SH-SY5Y (cell line): ENCODE measurements at regions not wholly inside any gene's neighbourhood (a gene's known extent, or its start where the extent isn't known, plus 50 kb on each side); places are given as distances from the start of the nearest gene placed in this dataset.

ENCODE experiments used
- GATA2 ChIP-seq: IDR thresholded peaks from 2 replicates; pipeline ENCODE4 v1.6.1; 2011; ENCODE audit warnings: mild to moderate bottlenecking, low read depth, low read length
- GATA3 ChIP-seq: IDR thresholded peaks from 2 replicates; pipeline ENCODE4 v1.6.1; 2011; ENCODE audit warnings: low read depth, mild to moderate bottlenecking, low read length, moderate library complexity

GRCh38 chr16:35405526-35405925 lies 1946.1 kb downstream of the TP53TG3F start:
- no peak for TF ChIP-seq GATA2
- TF ChIP-seq GATA3, result no peak
